Motor neuron (in vitro differentiated cells): ENCODE measurements at regions not wholly inside any gene's neighbourhood (a gene's known extent, or its start where the extent isn't known, plus 50 kb on each side); places are given as distances from the start of the nearest gene placed in this dataset.
A peak's percentile ranks its signal among the peaks of the same experiment; 100 is the strongest.

Source experiments
- ATAC-seq, 8 experiments: fragments of 200-7000 bp; cut with Tn5 transposase; replicated peaks in 6 of 8; 2 replicates each; pipeline ENCODE4 v1.8.0; 2021; ENCODE audit warnings: mild to moderate bottlenecking in 8 of 8, moderate library complexity in 8 of 8
- H3K27ac ChIP-seq, 2 donors: fragments of 250-450 bp; sonication (Bioruptor Pico); 2 replicates each; pipeline ENCODE4 v1.9.0; 2021; ENCODE audit warnings: antibody characterized with exemption in 2 of 2, mild to moderate bottlenecking in 2 of 2, moderate library complexity in 1 of 2
- H3K4me1 ChIP-seq, 2 donors: fragments of 250-450 bp; sonication (Bioruptor Pico); replicated peaks in 1 of 2; 2 replicates each; pipeline ENCODE4 v1.6.1; 2021; ENCODE audit warnings: antibody characterized with exemption in 2 of 2, mild to moderate bottlenecking in 2 of 2, moderate library complexity in 1 of 2
- H3K4me3 ChIP-seq, 5 donors: fragments of 250-450 bp; sonication (Bioruptor Pico); 2 replicates each; pipeline ENCODE4 v1.9.0; 2021; ENCODE audit warnings: antibody characterized with exemption in 5 of 5, mild to moderate bottlenecking in 5 of 5, moderate library complexity in 4 of 5
- WGBS, 10 experiments: fragments of 450-650 bp; shearing (Covaris generic); methylation state at CpG; one replicate each; pipeline ENCODE4 v1.0.0; 2022; 5-methylcytosine and 5-hydroxymethylcytosine counted together
- in situ Hi-C, 9 experiments: fragments of 400-800 bp; cut with MboI; loops; one replicate each; pipeline ENCODE4 v1.15.0; 2021; ENCODE audit warnings: low sequenced_read_pairs in 9 of 9, low pct_unique_long_range_greater_than_20kb in 2 of 9; ENCODE audit not compliant: unreplicated experiment in 9 of 9

DNA sequence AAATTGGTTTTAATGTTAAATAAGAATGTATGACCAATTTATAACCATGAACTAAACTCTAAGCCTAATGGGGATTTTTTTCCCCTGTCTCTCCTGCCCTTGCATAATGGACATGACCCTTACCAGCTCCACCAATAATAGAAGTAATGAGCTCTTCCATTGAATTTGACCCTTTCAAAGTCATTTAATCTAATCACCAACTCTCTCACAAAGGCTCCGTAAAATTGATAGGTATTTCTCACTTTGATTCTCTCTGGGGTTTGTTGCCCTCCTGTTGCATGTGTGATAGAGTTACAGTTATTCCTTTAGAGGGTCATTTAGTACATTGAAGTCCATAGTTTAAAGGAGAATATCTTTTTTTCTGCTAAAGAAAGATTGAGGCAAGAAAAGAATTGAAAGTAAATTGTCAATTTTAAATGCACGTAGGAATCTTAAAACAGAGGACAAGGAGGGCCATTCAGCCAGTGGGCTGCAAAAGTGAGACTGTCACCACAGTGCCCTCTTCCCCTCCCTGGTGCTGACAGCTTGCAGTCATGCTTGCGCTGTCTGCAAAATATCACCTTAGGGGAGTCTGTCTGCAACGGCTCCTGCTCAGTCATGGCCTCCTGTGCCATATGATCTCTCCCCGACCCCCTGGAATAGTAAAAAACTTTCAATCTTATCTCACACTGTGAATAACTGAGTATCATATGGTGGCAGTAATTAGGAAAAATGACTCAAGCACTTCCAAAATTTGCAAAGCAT is 307.5 kb upstream of the GNPDA2 start:
- 0 to 40% (median 29%) methylated on average over 1 to 4 of the region's 5 CpGs for WGBS, 10 experiments
- peak in 4 of 8 experiments; percentile 47 to 54 (median 48) for ATAC-seq
- peaks cover 9 to 19% of the 10 kb centered on the region in 2 donors for H3K4me1 ChIP-seq
- in situ Hi-C loops, result no loop called here
- H3K27ac ChIP-seq, result no peak overlapping the region
- no peak overlapping the region for H3K4me3 ChIP-seq

GRCh38 chr4:45030059-45030458 is 303.7 kb upstream of the GNPDA2 start:
- in situ Hi-C loops, result no loop called here

DNA sequence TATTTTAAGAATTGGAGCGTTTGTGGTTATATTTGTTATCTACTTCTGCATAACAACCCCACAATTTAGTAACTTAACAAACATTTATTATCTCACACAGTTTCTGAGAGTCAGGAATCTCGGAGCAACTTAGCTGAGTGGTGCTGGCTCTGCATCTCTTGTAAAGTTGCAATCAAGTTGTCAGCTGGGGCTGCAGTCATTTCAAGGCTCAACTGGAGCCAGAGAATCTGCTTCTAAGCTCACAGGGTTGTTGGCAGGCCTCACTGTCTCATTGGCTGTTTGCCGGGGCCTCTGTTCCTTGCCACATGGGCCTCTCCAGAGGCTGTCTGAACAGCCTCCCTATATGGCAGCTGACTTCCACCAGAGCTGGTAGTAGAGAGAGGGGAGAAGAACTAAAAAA is 281.2 kb upstream of the GNPDA2 start:
- no peak for ATAC-seq
- WGBS, 10 experiments, result 0 to 100% (median 60%) methylated on average over 1 to 3 of the region's 3 CpGs; no CpG with 5 or more reads in 3 of the 10 experiments
- in situ Hi-C loops, result no loop called here
- no peak overlapping the region for H3K27ac ChIP-seq
- no peak overlapping the region for H3K4me3 ChIP-seq
- H3K4me1 ChIP-seq, result no peaks in the 10 kb centered on the region

More at GRCh38 chr4:45030059-45030458, 303.7 kb upstream of the GNPDA2 start:
- no peak overlapping the region for H3K4me3 ChIP-seq
- no peak overlapping the region for H3K27ac ChIP-seq
- H3K4me1 ChIP-seq, result peaks cover 4 to 7% of the 10 kb centered on the region in 2 donors
- ATAC-seq, result no peak
- WGBS, 10 experiments, result 33 to 100% (median 83%) methylated on average over 1 of the region's 1 CpG; no CpG with 5 or more reads in 3 of the 10 experiments

GRCh38 chr4:45006078-45006477 is 279.7 kb upstream of the GNPDA2 start:
- ATAC-seq, result no peak
- no peak overlapping the region for H3K27ac ChIP-seq
- in situ Hi-C loops, result no loop called here
- H3K4me1 ChIP-seq, result no peaks in the 10 kb centered on the region
- H3K4me3 ChIP-seq, result no peak overlapping the region

DNA sequence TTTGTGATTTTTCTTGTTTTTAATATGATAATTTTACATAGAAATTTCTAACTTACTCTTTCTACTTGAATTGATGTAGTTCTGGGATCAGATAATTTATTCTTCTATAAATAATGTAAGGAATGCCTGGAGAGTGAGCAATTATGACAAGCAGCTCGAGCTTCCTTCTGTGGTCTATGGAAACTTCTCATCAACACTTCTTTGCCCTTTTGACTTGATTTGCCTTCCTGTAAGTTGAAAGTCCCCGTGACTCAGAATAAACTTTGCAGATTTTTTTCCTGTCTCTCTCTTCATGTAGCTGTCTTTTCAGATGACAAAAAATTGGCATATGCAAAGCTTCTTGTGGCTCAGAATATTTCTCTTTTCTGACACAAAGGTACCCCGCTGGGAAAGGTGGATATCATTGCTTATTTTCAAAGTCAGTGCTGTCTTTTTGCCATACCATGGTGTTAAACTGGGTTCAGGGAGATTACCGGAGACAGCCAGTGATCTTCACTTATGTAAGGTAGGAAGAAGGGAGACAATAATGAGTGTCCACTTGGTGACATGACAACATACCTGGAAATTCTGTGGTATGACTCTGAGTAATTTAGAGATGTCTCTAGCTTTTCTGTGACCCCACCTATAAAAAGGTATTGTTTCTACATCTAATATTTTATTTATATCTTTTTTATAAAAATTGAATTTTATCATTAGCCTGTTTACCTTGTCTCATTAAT is 278.6 kb upstream of the GNPDA2 start:
- in situ Hi-C loops, result no loop called here
- ATAC-seq, result peak in 1 of 8 experiments; percentile 19
- Histone ChIP-seq H3K4me1 (no peaks in the 10 kb centered on the region), H3K4me3 (no peak overlapping the region), H3K27ac (no peak overlapping the region)
- WGBS, 10 experiments, result 3 to 67% (median 22%) methylated on average over 2 to 4 of the region's 4 CpGs

- 12 to 100% (median 88%) methylated on average over 1 to 2 of the region's 2 CpGs for whole genome bisulfite sequencing, 10 experiments
- in situ Hi-C loops, result no loop called here
- no peak for ATAC-seq
- H3K4me3 ChIP-seq, result no peak overlapping the region
- no peaks in the 10 kb centered on the region for H3K4me1 ChIP-seq
- no peak overlapping the region for H3K27ac ChIP-seq
Observed at GRCh38 chr4:45004326-45004725, 278.0 kb upstream of the GNPDA2 start.

- in situ Hi-C loops, result no loop called here
- 10 to 100% (median 82%) methylated on average over 1 to 4 of the region's 4 CpGs; no CpG with 5 or more reads in 2 of the 10 experiments for WGBS, 10 experiments
- no peak overlapping the region for H3K4me3 ChIP-seq
- H3K27ac ChIP-seq, result no peak overlapping the region
- peak in 1 of 8 experiments; percentile 18 for ATAC-seq
- H3K4me1 ChIP-seq, result no peaks in the 10 kb centered on the region
Observed at GRCh38 chr4:44996276-44996845, 270.0 kb upstream of the GNPDA2 start.

DNA sequence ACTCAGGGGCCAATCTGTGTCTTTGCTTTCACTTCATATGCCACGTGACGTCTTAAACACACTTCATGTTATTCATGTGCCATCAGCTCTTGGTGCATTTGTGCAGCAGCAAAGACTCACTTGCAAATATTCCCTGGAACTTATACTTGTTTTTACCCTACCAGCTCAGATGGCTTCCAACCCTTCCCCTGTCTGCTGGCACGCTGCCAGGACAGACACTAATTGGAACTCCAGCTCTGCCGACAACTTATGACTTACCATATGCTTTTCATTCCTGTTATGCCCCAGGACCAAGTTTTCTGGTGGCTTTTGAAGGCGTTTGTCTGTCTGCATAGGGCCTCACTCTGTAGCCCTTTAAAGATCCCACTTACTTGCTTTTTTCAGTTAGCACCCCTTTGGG is 261.7 kb upstream of the GNPDA2 start:
- 0 to 73% (median 45%) methylated on average over 1 to 5 of the region's 5 CpGs; no CpG with 5 or more reads in 2 of the 10 experiments for WGBS, 10 experiments
- Histone ChIP-seq H3K27ac (no peak overlapping the region), H3K4me1 (no peaks in the 10 kb centered on the region), H3K4me3 (no peak overlapping the region)
- no peak for ATAC-seq
- in situ Hi-C loops, result no loop called here

GRCh38 chr4:44985938-44986337 is 259.6 kb upstream of the GNPDA2 start:
- WGBS, 10 experiments, result 0 to 94% (median 79%) methylated on average over 1 to 5 of the region's 5 CpGs; no CpG with 5 or more reads in 1 of the 10 experiments
- Histone ChIP-seq H3K4me3 (no peak overlapping the region), H3K27ac (no peak overlapping the region), H3K4me1 (no peaks in the 10 kb centered on the region)
- no peak for ATAC-seq
- in situ Hi-C loops, result no loop called here

DNA sequence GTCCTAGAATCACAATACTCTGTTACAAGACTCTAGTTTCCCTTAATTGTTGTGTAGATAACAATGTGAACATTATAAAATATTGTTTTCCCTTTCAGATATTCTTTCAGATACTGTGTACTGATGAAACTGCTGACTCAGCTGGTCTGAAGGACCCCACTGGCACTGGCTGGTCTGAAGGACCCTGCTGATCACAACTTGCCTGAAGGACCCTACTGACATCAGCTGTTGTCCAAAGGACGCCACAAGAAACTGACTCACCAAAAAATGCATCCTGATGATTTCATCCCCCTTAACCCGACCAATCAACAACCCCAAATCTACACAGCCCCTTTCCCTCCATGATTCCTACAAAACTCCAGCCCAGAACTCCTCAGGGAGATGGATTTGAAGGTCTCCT is 258.8 kb upstream of the GNPDA2 start:
- no peaks in the 10 kb centered on the region for H3K4me1 ChIP-seq
- ATAC-seq, result peak in 1 of 8 experiments; percentile 13
- H3K27ac ChIP-seq, result no peak overlapping the region
- in situ Hi-C loops, result no loop called here
- 0 to 80% (median 20%) methylated on average over 1 of the region's 2 CpGs; no CpG with 5 or more reads in 5 of the 10 experiments for WGBS, 10 experiments
- H3K4me3 ChIP-seq, result no peak overlapping the region

DNA sequence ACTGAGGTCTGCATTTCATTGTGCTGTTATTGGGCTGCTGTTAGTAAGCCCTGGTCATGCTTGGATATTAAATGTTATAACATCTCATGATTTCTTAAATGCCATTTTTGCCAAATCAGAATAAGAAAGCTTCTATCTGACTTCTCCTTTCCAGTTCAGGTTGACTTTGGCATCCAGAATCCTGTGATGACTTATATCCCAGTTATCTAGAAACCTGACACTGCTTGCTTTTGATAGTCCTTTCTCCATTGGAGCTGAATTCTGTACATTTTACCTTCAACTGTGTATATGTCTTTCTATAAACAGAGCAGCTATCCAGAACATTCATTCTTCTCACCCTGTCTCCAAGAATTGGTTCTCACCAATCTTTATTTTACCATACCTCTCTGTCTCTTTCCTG is 257.7 kb upstream of the GNPDA2 start:
- no peak overlapping the region for H3K27ac ChIP-seq
- no peak overlapping the region for H3K4me3 ChIP-seq
- ATAC-seq, result no peak
- H3K4me1 ChIP-seq, result no peaks in the 10 kb centered on the region
- in situ Hi-C loops, result no loop called here

- ATAC-seq, result peak in 5 of 8 experiments; percentile 16 to 87 (median 32)
- Histone ChIP-seq H3K4me3 (no peak overlapping the region), H3K4me1 (peaks cover 0 to under 1% of the 10 kb centered on the region in 2 donors), H3K27ac (no peak overlapping the region)
- in situ Hi-C loops, result no loop called here
- WGBS, 10 experiments, result 0 to 83% (median 38%) methylated on average over 1 to 2 of the region's 2 CpGs; no CpG with 5 or more reads in 2 of the 10 experiments
Observed at GRCh38 chr4:44983083-44983482, 256.7 kb upstream of the GNPDA2 start.

DNA sequence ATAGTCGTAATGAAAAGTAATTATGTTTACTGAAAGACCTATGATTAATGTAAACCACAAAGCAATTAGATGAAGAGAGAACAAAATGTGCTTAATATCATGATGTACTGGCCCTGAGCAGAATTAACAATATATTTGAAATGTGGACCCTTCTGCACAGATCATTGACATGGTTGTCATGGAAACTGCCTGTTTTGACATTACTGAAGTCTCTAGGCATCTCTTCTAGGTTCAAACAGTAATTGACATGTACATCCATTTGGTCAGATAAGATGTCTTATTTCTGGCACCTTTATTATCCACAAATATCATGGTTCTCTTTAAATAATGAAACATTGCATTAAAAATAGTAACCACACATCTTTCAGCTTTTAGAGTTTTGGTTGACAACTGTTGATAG is 251.7 kb upstream of the GNPDA2 start:
- no peak overlapping the region for H3K4me3 ChIP-seq
- in situ Hi-C loops, result no loop called here
- peaks cover 0 to 3% of the 10 kb centered on the region in 2 donors for H3K4me1 ChIP-seq
- 0 to 89% (median 50%) methylated on average over 1 of the region's 1 CpG; no CpG with 5 or more reads in 3 of the 10 experiments for WGBS, 10 experiments
- no peak for ATAC-seq
- no peak overlapping the region for H3K27ac ChIP-seq
